ENCODE measurements at regions not wholly inside any gene's neighbourhood (a gene's known extent, or its start where the extent isn't known, plus 50 kb on each side); places are given as distances from the start of the nearest gene placed in this dataset.

- Histone ChIP-seq H3K27me3 (ENCODE audit: insufficient read depth, low read length) (no peaks in the 10 kb centered on the region), H3K4me3 (replicated peaks in 1 of 2; ENCODE audit: low read depth in 1 of 2, low read length in 2 of 2) (no peak overlapping the region), H3K79me2 (ENCODE audit: insufficient read depth, low read length) (no peaks in the 10 kb centered on the region), H2AFZ (ENCODE audit: low read depth, low read length, poor library complexity, severe bottlenecking) (no peak overlapping the region), H3K27ac (ENCODE audit: low read depth, low read length) (no peak overlapping the region), H3K9me2 (ENCODE audit: insufficient read depth) (no peaks in the 10 kb centered on the region), H3K4me1 (ENCODE audit: control insufficient read depth in 1 of 2, insufficient read depth in 2 of 2, low read length in 2 of 2) (no peaks in the 10 kb centered on the region), H3K9ac (ENCODE audit: low read length) (no peak overlapping the region), H3K4me2 (ENCODE audit: low read length) (no peak overlapping the region), H4K20me1 (ENCODE audit: insufficient read depth) (no peaks in the 10 kb centered on the region), H3K9me3 (ENCODE audit: control insufficient read depth in 1 of 2, insufficient read depth in 1 of 2, low read depth in 1 of 2, low read length in 2 of 2) (no peaks in the 10 kb centered on the region), H3K36me3 (ENCODE audit: control insufficient read depth in 1 of 2, insufficient read depth in 2 of 2, low read length in 2 of 2) (no peaks in the 10 kb centered on the region)
- no peak for ATAC-seq
- BruUV-seq (replicated peaks): no TSS peak
- RAD21 ChIA-PET (ENCODE audit: low non-redundant PET in 1 of 2, low total read pairs in 2 of 2, uncharacterized antibody in 2 of 2, unreplicated experiment in 2 of 2): no interaction called here
- intact Hi-C loops (cut with micrococcal nuclease): no loop called here
- no peak for DNase-seq (ENCODE audit: low read depth, low spot score)
- TF ChIP-seq RAD21 (IDR thresholded peaks at IDR 0.05; ENCODE audit: low read depth): no peak
- TF ChIP-seq CTCF (IDR thresholded peaks at IDR 0.05 in 2 of 3, conservative IDR thresholded peaks at IDR 0.05 in 1 of 3; ENCODE audit: borderline replicate concordance in 1 of 3, insufficient read depth in 1 of 3, low read depth in 2 of 3, low read length in 2 of 3): no peak
- TF ChIP-seq ATF3 (IDR thresholded peaks at IDR 0.05): no peak
- CTCF ChIA-PET: no interaction called here
- POLR2A ChIA-PET: no interaction called here
These were observed 103.0 kb downstream of the OAT start for GRCh38 chr10:124315591-124316270.

GRCh38 chr10:124313374-124313773 is 105.3 kb downstream of the OAT start:
- POLR2A ChIA-PET: no interaction called here
- Histone ChIP-seq H3K36me3 (ENCODE audit: control insufficient read depth in 1 of 2, insufficient read depth in 2 of 2, low read length in 2 of 2) (no peaks in the 10 kb centered on the region), H3K27ac (ENCODE audit: low read depth, low read length) (no peak overlapping the region), H3K4me1 (ENCODE audit: control insufficient read depth in 1 of 2, insufficient read depth in 2 of 2, low read length in 2 of 2) (no peaks in the 10 kb centered on the region), H3K9ac (ENCODE audit: low read length) (no peak overlapping the region), H2AFZ (ENCODE audit: low read depth, low read length, poor library complexity, severe bottlenecking) (peak overlapping the region; percentile 0), H3K9me3 (ENCODE audit: control insufficient read depth in 1 of 2, insufficient read depth in 1 of 2, low read depth in 1 of 2, low read length in 2 of 2) (no peaks in the 10 kb centered on the region), H4K20me1 (ENCODE audit: insufficient read depth) (no peaks in the 10 kb centered on the region), H3K79me2 (ENCODE audit: insufficient read depth, low read length) (no peaks in the 10 kb centered on the region), H3K27me3 (ENCODE audit: insufficient read depth, low read length) (no peaks in the 10 kb centered on the region), H3K9me2 (ENCODE audit: insufficient read depth) (no peaks in the 10 kb centered on the region), H3K4me2 (ENCODE audit: low read length) (no peak overlapping the region), H3K4me3 (replicated peaks in 1 of 2; ENCODE audit: low read depth in 1 of 2, low read length in 2 of 2) (no peak overlapping the region)
- CTCF ChIA-PET: no interaction called here
- TF ChIP-seq POLR2A (IDR thresholded peaks at IDR 0.05; ENCODE audit: borderline replicate concordance, extremely low read depth, insufficient read depth, insufficient read length) (no peak), EGR1 (IDR thresholded peaks at IDR 0.05; ENCODE audit: low read depth) (no peak), SP1 (IDR thresholded peaks at IDR 0.05; ENCODE audit: low read depth) (no peak), SIN3A (IDR thresholded peaks at IDR 0.05; ENCODE audit: low read depth) (no peak), CTCF (IDR thresholded peaks at IDR 0.05 in 2 of 3, conservative IDR thresholded peaks at IDR 0.05 in 1 of 3; ENCODE audit: borderline replicate concordance in 1 of 3, insufficient read depth in 1 of 3, low read depth in 2 of 3, low read length in 2 of 3) (no peak), MAX (IDR thresholded peaks at IDR 0.05) (no peak), FOSL1 (IDR thresholded peaks at IDR 0.05; ENCODE audit: low read depth) (no peak), ELF1 (IDR thresholded peaks at IDR 0.05; ENCODE audit: borderline replicate concordance, low read depth) (no peak)
- intact Hi-C loops (cut with micrococcal nuclease): no loop called here
- DNase-seq (ENCODE audit: low read depth, low spot score) (no peak), ATAC-seq (no peak)
- no TSS peak for BruUV-seq (replicated peaks)
- RAD21 ChIA-PET (ENCODE audit: low non-redundant PET in 1 of 2, low total read pairs in 2 of 2, uncharacterized antibody in 2 of 2, unreplicated experiment in 2 of 2): no interaction called here
